ENCODE measurements at regions not wholly inside any gene's neighbourhood (a gene's known extent, or its start where the extent isn't known, plus 50 kb on each side); places are given as distances from the start of the nearest gene placed in this dataset.

DNA sequence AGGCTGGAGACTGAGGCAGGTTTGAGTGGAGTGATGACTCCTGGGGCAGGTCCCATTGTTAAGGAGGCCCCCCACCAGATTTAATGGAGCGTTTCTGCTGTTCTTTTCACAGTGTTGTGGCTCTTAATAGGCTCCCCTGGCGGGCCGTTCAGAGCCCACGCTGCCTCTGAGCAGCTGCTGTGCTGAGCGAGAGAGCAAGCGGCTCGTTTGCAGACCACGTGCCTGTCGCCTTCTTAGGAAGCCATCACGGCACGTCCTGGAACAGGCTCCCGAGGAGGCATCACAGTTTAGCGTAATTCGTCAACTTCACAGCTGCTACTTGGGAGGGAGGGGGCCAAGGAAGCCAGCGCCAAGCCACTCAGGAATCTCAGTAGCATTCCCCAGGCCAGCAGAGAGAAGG, 70.5 kb upstream of the CTTNBP2NL start:
- TF ChIP-seq, protein P1, sequence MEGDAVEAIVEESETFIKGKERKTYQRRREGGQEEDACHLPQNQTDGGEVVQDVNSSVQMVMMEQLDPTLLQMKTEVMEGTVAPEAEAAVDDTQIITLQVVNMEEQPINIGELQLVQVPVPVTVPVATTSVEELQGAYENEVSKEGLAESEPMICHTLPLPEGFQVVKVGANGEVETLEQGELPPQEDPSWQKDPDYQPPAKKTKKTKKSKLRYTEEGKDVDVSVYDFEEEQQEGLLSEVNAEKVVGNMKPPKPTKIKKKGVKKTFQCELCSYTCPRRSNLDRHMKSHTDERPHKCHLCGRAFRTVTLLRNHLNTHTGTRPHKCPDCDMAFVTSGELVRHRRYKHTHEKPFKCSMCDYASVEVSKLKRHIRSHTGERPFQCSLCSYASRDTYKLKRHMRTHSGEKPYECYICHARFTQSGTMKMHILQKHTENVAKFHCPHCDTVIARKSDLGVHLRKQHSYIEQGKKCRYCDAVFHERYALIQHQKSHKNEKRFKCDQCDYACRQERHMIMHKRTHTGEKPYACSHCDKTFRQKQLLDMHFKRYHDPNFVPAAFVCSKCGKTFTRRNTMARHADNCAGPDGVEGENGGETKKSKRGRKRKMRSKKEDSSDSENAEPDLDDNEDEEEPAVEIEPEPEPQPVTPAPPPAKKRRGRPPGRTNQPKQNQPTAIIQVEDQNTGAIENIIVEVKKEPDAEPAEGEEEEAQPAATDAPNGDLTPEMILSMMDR (IDR thresholded peaks at IDR 0.05; ENCODE audit: insufficient read depth, low read length, poor library complexity, severe bottlenecking), result no peak
- no peak for TF ChIP-seq EZH2phosphoT487 (conservative IDR thresholded peaks at IDR 0.05; ENCODE audit: low read length)
